ENCODE measurements at regions not wholly inside any gene's neighbourhood (a gene's known extent, or its start where the extent isn't known, plus 50 kb on each side); places are given as distances from the start of the nearest gene placed in this dataset.

GRCh38 chr15:26295336-26296085 lies 432.4 kb upstream of the ATP10A start:
- TF ChIP-seq ZNF549 (tag by site-specific recombination; IDR thresholded peaks at IDR 0.05), result no peak
- no peak for TF ChIP-seq ZNF114 (tag by site-specific recombination; IDR thresholded peaks at IDR 0.05)
- no peak for TF ChIP-seq ZNF670 (tag by site-specific recombination; IDR thresholded peaks at IDR 0.05; ENCODE audit: low read depth)
- TF ChIP-seq ZNF140 (tag by site-specific recombination; IDR thresholded peaks at IDR 0.05), result no peak
- no peak for TF ChIP-seq ZNF433 (tag by site-specific recombination; IDR thresholded peaks at IDR 0.05; ENCODE audit: low read depth)
- TF ChIP-seq ZNF350 (tag by site-specific recombination; IDR thresholded peaks at IDR 0.05), result no peak
- TF ChIP-seq ZXDB (tag by site-specific recombination; IDR thresholded peaks at IDR 0.05), result no peak
- TF ChIP-seq GLI2 (tag by site-specific recombination; IDR thresholded peaks at IDR 0.05; ENCODE audit: borderline replicate concordance, low read depth), result no peak
- TF ChIP-seq SETDB1 (IDR thresholded peaks at IDR 0.05; ENCODE audit: insufficient read length, low read length), result no peak
- ChIA-PET CTCF (interaction anchor here (0.6 kb wide), 1 partner anchor 73 kb away, joined by 3 read pairs; no protein-coding TSS in a partner anchor), POLR2A (no interaction called here)
- Histone ChIP-seq H3K4me3 (ENCODE audit: low read depth, low read length) (no peak overlapping the region), H3K4me1 (ENCODE audit: control insufficient read depth, insufficient read depth, low read length) (no peaks in the 10 kb centered on the region), H3K9me3 (ENCODE audit: control insufficient read depth, insufficient read depth, low read depth, low read length) (no peaks in the 10 kb centered on the region), H3K27ac (ENCODE audit: extremely low read depth, low read depth, low read length) (no peak overlapping the region), H3K36me3 (ENCODE audit: control insufficient read depth in 2 of 2, insufficient read depth in 1 of 2, low read length in 2 of 2) (no peaks in the 10 kb centered on the region)

DNA sequence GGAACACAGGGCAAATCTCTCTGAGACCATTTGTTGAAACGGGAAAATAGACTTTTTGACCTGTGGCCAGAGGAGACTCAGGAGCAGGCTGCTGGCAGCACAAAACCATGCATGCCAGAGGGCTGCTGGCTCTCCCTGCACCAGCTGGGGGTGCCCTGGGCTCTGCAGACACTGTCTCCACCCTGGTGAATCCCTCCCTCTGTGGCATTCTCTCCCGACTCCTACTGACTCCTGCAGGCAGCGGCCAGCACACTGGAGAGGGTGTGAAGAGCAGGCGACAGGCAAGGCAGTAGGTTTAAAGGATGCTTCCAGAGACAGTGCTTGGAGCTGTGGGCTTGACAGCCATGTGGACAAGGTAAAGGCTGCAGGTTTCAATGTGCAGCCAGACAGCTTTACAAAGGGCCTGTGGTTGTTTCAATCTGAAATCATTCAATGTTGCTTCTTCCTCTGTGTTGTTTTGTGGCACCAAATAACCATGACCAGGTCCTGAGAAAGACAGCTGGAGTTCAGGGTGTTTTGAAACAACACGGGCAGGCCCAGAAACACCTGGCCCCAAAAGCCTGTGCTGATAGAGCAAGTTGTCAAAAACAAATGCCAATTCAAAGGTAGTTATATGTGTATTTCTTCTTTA lies 431.0 kb upstream of the ATP10A start:
- H3K27ac ChIP-seq (ENCODE audit: extremely low read depth, low read depth, low read length), result no peak overlapping the region
- no peak overlapping the region for H3K4me3 ChIP-seq (ENCODE audit: low read depth, low read length)
- H3K9me3 ChIP-seq (ENCODE audit: control insufficient read depth, insufficient read depth, low read depth, low read length), result no peaks in the 10 kb centered on the region
- no peaks in the 10 kb centered on the region for H3K36me3 ChIP-seq (ENCODE audit: control insufficient read depth in 2 of 2, insufficient read depth in 1 of 2, low read length in 2 of 2)
- ChIA-PET POLR2A (no interaction called here), CTCF (no interaction called here)
- no peak for TF ChIP-seq ZNF302 (tag by site-specific recombination; IDR thresholded peaks at IDR 0.05; ENCODE audit: low read depth)
- no peak for TF ChIP-seq ZNF266 (tag by site-specific recombination; IDR thresholded peaks at IDR 0.05; ENCODE audit: low read depth)
- no peak for TF ChIP-seq ZNF16 (tag by site-specific recombination; IDR thresholded peaks at IDR 0.05; ENCODE audit: low read depth)
- no peak for TF ChIP-seq YY1 (tag by site-specific recombination; IDR thresholded peaks at IDR 0.05)
- TF ChIP-seq KLF1 (tag by site-specific recombination; IDR thresholded peaks at IDR 0.05), result no peak
- no peak for TF ChIP-seq ZBTB10 (tag by site-specific recombination; IDR thresholded peaks at IDR 0.05)
- no peak for TF ChIP-seq MEIS1 (CRISPR knock-in tag; IDR thresholded peaks at IDR 0.05; ENCODE audit: borderline replicate concordance)
- TF ChIP-seq ZNF157 (tag by site-specific recombination; IDR thresholded peaks at IDR 0.05), result no peak
- TF ChIP-seq ZNF140 (tag by site-specific recombination; IDR thresholded peaks at IDR 0.05), result no peak
- no peak for TF ChIP-seq ZNF791 (tag by site-specific recombination; IDR thresholded peaks at IDR 0.05)
- no peak for TF ChIP-seq ZNF571 (tag by site-specific recombination; IDR thresholded peaks at IDR 0.05)
- TF ChIP-seq, protein P1, sequence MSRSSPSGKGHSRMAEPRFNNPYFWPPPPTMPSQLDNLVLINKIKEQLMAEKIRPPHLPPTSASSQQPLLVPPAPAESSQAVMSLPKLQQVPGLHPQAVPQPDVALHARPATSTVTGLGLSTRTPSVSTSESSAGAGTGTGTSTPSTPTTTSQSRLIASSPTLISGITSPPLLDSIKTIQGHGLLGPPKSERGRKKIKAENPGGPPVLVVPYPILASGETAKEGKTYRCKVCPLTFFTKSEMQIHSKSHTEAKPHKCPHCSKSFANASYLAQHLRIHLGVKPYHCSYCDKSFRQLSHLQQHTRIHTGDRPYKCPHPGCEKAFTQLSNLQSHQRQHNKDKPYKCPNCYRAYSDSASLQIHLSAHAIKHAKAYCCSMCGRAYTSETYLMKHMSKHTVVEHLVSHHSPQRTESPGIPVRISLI (tag by site-specific recombination; IDR thresholded peaks at IDR 0.05), result no peak
- no peak for TF ChIP-seq ZNF132 (tag by site-specific recombination; IDR thresholded peaks at IDR 0.05; ENCODE audit: borderline replicate concordance)
- TF ChIP-seq ZNF501 (tag by site-specific recombination; IDR thresholded peaks at IDR 0.05), result no peak
- TF ChIP-seq ZNF398 (tag by site-specific recombination; IDR thresholded peaks at IDR 0.05), result no peak
- TF ChIP-seq ZNF48 (tag by site-specific recombination; IDR thresholded peaks at IDR 0.05), result no peak
- no peak for TF ChIP-seq ZNF488 (tag by site-specific recombination; IDR thresholded peaks at IDR 0.05)
- TF ChIP-seq ZNF449 (tag by site-specific recombination; IDR thresholded peaks at IDR 0.05), result no peak
- H3K4me1 ChIP-seq (ENCODE audit: control insufficient read depth, insufficient read depth, low read length), result no peaks in the 10 kb centered on the region

Data from HEK293 (cell line).